ENCODE measurements at regions not wholly inside any gene's neighbourhood (a gene's known extent, or its start where the extent isn't known, plus 50 kb on each side); places are given as distances from the start of the nearest gene placed in this dataset.

DNA sequence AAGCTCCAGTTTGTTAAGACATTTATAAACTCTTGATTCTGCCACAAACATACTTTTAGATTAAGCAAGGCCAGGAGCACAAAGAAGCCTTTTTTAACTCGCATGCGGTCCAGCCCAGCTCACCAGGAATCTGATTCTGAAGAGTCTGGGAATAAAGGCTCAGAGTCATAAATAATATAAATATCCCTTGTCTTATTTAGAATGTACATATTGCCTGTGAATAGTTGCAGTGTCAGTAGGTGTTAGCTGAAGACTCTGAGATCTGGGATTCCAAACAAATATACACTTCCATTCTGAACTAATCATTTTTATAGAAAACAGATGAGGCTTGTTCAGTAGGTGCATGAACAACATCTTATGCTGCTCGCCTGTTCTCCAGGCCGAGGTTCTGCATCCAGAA is 59.1 kb upstream of the ELAC2 start:
- DNase-seq: no peak

DNA sequence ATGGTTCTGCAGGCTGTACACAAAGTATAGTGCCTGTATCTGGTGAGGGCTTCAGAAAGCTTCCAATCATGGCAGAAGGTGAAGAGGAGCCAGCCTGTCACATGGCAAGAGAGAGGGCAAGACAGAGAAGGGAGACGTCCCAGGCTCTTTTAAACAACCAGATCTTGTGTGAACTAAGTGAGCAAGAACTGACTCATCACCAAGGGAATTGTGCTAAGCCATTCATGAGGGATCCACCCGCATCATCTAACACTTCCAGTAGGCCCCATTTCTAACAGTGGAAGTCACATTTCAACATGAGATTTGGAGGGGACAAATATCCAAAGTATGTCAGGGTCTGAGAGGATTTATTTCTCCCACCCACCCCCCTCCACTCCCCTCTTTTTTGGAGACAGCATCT is 56.2 kb upstream of the ELAC2 start:
- no peak for DNase-seq

DNA sequence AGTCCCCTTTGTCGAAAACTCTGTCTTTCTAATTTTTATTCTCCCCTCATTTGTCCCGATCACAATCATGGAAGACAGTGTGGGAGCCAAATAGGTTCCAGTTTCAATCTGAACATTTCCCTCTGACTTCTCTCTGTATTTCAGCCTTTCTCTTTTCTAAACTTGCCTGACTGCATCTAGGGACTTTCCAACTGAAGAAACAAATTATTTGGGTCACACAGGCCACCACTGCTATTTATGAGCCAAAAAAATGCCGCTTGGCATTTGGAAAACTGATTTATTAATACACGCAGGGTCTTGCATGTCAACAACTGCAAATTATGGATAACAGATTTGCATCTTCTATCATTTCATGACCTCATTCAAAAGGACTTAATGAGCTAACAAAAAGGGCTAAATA is 55.2 kb upstream of the ELAC2 start:
- DNase-seq: no peak

DNA sequence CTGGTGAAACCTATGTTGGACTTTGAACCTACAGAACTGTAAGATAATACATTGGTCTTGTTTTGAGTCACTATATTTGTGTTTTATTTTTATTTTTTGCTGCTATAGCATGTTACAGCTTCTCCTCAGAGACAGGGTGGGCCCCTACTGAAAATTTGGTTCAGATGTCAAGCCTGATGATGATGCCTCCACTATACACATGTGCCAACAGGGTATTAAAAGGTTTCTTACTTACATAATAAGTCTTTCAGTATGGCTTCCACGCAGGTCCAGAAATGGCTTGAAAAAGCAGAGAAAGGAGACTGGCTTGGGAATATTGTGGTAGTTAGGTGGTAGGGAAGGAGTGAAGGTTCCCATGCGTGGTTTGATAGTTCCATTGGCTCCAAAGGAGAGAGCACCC is 52.9 kb upstream of the ELAC2 start:
- DNase-seq: no peak

DNA sequence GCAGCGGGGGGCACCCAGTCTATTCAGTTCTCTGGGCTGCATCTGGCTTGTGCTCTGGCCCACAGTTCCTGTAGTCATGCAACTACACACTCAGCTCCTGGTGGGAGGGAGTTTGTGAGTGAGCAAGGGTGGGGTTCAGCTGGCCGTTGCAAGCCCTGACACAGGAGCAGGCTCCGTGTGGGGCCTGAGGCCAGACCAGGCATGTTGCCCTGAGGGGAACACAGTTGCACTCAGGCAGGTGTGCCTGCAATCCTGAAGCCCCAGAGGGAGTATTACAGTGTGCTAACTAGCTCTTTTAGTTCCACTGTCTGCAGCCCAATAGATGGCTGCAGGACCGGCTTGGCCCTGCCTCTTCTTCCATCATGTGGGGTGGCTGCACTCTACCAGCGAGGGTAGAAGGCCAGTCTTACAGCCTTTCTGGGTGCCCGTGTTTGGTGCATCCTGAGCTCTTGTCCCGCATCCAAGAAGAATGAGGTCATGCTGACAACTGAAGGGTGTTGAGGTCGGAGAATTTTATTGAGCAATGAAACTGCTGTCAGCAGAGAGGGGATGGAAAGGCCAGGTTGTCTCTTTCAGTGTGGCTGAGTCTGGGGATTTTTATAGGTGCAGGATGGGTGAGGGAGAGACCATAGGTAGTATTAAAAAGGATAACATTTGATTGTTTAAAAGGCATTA is 49.9 kb upstream of the ELAC2 start:
- no peak for DNase-seq
